GM21390 (cell line): ENCODE measurements at regions not wholly inside any gene's neighbourhood (a gene's known extent, or its start where the extent isn't known, plus 50 kb on each side); places are given as distances from the start of the nearest gene placed in this dataset.

ENCODE experiments used
- ATAC-seq: cut with Tn5 transposase; IDR thresholded peaks from one replicate; pipeline ENCODE4 v1.9.1; 2021; ENCODE audit not compliant: unreplicated experiment

DNA sequence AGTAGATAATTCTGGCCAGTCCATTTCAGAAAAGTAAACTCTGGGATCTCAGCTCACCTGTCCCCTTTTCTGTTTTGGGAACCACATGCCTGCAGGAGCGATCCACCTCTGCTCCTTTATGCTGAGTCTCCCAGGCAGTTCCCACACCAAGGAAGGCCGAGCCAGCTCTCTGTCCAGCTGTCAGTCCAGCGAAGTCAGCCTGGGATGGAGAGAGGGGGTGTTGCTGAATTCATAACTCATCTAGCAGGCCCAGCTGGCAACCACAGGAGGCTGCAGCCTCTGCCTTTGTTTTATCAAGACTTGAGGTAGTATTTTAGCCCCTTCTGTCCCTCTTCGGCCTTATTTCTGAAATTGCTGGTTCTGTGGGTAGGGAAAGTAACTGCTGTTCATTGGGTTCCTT lies 209.9 kb downstream of the ARL4C start:
- ATAC-seq = no peak

DNA sequence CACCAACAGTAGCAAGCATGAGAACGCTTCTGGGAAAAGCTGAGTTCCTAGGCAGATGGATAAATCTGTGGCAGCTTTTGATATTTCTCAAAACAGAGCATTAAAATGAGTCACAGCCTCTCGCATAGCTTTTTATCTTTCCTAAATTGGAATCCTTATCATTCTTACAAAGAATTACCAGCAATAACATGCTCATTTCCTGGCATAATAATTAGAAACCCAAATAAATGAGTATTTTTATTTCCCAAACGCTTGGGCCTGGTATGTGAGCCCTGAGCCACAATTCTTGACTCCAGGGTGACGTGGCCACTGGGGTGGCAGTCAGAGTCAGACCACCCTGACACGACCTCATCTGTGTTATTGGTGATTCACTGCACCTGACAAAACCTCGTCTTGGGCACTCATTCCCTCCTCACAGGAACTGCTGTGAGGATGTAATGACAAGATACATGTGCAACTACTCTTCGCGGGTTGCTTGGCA lies 210.7 kb downstream of the ARL4C start:
- no peak for ATAC-seq

DNA sequence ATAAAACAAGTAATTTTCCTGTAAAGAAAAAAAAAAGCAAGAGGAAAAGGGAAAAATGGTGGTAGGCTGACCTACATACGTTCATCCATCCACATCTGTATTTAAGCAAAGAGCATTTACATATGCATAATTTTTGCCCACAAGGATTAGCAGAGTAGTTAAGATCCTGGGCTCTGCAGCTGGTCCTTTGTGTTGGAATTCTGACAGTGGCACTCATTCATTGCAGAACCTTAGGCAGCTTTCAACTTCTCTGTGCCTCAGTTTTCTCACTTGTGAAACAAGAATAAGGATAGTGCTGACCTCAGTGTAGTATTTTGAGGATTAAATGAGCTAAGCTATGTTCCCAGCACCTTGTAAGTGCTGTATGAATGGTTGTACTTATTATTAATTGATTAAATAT lies 211.3 kb downstream of the ARL4C start:
- ATAC-seq = no peak

DNA sequence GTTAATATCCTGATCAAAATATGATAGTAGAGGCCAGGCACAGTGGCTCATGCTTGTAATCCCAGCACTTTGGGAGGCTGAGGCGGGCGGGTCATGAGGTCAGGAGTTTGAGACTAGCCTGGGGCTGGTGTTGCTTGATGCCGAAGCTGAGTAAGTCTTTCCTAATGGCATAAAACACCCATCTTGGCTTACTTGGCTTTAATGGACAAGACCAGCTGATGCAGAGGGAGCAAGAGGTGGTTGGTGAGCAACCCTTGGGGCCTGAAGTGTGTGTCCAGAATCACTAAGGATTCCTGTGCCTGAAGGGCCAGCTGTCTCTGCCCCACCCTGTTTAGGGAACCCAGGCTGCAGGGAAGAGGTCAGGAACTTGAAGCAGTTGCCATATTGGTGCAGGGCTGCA lies 217.2 kb downstream of the ARL4C start:
- no peak for ATAC-seq

DNA sequence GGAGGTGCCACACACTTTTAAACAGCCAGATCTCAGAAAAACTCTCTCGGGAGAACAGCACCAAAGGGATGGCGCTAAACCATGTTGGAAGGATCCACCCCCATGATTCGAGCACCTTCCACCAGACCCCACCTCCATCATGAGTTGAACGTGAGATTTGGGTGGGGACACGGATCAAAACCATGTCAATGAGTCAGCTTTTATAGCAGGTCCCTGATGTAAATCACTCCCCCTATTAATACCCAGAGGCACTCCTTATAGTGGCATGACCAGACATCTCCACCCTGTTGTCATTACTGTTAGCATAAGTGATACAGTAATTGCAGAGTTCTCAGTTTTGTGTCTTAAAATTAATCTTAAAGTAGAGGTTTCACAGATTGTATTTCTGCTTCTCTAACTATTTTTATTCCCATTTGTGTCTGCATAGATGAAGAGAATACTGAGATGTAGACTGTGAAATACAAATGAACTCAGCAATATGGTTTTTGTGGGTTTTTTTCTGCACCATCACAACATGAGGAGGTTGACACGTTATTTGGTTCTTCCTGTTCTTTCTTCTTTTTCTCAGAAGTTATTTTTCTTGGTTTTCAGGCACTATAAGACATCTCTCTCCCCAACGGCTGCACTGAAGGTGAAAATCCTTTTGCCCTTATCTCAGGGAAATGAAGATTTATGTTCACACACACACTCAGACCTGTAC lies 218.2 kb downstream of the ARL4C start:
- no peak for ATAC-seq

DNA sequence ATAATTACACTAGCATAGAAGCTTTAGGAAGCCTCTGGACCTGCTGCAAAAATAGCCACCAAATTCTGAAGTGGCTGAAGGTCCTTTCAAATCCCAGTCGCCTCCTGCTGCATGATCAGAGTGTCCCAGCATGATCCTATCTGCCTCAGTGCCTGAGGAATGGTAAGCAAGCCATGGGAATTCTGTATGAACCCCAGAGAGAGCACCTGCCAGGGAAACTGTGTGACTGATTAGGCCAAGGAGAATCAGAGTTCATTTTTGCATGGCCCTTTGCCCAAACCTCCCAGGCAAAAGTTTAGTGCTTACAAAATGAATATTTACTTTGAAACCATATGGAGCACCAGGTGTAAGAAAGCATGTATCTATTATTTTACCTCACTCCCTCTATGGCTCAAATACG lies 221.4 kb downstream of the ARL4C start:
- no peak for ATAC-seq

DNA sequence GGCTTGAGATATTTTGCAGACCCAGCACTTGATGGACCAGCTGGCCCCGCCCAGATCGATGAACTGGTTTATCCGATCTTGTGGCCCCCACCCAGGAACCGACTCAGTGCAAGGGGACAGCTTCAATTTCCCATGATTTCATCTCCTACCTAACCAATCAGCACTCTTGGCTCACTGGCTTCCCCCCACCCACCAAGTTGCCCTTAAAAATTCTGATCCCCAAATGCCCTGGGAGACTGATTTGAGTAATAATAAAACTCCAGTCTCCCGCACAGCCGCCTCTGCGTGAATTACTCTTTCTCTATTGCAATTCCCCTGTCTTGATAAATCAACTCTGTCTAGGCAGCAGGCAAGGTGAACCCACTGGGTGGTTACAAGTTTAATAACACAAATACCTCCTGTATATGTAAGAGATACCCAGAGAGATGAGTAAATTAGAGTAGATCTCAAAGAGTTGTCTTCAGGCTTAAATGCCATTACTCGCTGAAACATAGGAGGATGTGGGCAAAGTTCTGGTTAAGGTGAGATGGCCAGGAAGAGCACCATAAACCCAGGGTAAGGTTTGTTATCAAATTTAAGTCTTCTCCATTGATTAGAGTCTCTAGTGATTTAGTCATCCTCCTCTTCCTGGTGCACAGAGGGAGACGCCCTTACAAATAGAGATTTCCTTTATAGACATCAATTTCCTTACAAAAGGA lies 222.8 kb downstream of the ARL4C start:
- no peak for ATAC-seq

DNA sequence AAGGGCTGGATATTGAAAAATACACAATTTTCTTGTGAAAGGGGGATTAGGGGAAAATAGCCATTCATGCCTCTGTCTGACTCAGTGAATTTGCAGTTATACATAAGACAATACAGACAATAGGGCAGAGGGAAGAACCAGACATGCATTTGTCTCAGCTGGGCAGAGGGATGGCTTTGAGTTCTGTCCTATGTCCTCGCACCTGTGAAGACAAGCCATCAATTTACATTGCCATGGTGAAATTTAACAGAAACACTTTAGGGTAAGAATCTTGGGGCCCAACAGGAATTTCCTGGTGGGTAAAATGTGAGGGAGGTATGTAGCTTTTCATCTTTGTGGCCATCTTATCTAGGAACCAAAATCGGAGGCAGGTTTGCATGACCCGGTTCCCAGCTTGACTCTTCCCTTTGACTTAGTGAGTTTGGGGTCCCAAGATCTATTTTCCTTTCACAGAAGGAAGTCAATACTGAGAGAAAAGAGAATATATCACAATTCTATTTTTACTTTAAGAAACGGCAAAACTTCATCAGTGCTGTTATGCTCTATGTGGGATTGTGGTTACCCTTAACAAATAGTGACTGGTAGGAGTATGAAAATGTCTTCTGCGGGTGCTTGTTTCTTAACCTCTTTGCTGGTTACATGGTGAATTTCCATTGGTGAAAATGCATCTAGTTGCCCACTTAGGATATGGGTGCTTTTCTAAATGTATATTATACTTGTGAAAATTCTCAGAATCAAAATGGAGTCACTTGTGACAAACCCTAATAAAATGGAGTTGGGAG lies 221.8 kb downstream of the SPP2 start:
- ATAC-seq = no peak

DNA sequence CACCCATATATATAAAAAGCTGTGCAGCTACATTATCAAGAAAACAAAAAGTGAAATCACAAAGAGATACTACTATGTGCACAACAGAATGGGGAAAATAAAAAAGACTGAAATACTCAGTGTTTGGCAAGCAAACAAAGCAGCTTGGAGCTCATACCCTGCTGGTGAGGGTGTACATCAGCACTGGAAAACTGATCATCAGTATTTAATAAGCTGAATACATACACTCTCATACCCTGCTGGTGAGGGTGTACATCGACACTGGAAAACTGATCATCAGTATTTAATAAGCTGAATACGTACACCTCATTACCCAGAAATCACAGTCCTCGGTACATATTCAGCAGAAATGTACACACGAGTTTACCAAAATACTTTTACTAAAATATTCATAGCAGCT lies 220.8 kb downstream of the SPP2 start:
- no peak for ATAC-seq

DNA sequence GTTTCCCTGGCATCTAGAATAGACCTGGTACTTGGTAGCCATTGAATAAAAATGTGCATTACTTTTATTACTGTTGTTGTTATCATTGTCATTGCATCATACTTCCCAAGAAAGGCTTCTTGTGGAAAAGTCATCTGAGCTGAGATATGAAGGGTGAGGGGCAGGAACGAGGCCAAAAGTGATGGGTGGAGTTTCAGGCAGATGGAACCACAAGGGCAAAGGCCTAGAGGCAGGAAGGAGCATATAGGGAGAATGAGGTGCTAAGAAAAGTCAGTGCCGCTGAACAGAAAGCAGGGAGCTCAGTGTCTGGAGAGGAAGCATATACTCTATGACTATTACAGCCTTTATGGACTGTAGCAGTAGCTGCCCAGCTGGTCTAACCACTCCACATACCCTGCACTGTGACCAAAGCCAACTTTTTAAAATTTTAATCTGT lies 219.3 kb downstream of the SPP2 start:
- ATAC-seq = no peak

DNA sequence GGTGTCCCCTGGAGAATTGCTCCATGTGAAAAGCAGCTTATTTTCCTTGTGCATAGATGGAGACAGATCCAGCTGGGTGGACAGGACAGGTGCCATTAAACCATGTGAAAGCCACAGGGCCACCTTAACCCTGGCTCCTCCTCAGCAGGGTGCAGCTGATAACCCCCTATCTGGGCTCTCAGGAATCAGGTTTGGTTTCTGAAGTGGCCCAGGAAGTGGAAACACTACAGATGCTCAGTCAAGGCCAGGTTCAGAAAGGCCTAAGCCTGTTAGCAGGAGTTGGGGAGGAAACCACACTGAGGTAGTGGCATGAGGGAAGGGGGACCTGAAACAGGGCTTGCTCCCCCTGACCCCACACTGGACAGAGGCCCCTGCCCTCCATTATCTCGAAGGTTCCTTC lies 217.0 kb downstream of the SPP2 start:
- ATAC-seq = no peak

DNA sequence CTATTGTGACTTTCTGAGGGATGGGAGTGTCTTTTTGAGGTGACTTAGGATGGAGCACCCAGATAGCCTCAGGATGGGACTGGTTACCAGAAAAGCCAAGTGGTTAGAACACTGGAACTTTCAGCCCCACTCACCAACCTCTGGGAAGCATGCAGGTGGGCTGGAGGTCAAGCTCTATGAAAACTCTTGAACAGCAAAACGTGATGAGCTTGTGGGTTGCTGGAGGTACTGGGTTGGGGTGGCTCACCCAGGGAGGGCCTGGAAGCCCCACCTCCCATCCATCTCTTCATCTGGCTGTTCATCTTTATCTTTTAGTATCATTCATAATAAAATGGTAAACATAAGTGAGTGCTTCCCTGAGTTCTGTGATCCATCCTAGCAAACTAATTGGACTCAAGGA lies 216.4 kb downstream of the SPP2 start:
- ATAC-seq = no peak

DNA sequence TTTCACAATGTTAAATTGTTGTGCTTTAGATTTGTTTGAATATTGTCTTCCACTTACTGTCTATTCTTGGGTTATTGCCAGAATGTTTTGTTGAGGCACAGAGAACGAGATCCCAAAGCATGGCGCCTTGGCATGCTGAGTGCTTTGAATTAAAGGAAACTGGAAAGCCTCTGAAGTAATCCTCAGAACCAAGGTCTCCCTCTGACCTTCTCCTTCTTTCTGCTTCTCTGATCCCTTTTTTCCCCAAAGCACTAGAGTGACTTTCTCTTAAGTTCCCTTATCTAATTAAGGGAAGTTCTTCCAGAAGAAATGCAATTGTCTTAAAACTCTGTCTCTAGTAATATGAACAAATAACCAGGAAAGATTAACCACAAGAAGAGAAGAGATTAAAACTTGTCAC lies 214.7 kb downstream of the SPP2 start:
- no peak for ATAC-seq

DNA sequence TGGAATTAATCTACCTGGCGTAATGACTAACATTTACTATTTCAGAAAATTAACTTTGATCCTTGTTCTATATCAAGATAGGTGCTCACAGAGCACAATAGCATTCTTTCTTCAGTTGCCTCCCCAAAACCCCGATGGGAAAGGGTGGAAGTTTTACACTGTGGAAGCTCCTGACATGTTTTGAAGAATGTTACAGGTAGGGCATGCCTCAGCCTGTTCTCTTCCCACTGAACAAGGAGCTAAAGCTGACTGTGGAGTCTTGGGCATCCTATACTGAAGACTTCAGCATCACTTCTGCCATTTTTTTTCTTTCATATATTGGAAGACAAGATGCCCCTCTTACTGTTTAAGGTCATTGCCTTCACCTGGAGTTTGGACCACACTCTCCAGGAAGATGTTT lies 211.2 kb downstream of the SPP2 start:
- no peak for ATAC-seq

DNA sequence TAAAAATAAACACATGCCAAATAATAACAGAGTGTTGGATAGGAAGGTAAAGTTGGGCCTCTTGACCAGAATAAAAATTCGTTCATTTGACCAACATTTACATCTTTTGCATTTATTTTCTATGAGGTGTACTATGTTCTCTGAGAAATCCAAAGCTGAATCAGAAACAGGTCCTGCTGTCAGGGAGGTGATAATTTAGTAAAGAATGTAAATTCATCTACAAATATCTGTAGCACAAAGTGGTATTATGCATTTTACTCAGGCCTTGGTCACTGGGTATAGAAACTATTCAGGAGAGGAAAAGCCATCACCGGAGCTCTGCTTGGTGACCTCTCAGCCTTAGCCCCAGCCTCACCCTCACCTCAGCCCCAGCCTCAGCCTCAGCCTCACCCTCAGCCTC lies 208.9 kb downstream of the SPP2 start:
- no peak for ATAC-seq

DNA sequence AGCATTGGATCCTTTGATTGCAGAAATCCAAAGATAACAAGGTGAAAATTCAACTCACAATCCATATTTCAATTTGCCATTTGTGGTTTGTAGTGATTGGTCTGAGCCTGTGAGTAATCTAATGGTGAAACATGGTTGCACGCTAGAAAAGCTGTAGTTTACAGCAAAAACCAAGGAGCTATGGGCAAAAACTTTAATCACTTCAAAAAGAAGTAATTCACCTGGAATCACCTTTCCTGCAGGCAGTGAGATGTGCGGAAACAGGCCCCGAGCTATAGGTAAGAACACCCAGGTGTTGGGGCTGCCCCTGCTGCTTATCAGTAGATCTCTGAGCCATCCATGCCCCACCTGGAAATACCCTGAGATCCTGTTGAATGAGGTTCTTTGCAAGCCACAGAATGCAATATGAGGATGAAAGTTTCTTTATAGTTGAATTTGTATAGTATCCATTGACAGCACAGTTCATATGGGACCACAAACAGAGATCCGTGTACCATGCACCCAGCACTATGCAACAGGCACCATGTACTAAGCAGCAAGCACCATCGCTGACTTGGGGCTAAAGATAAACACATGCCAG lies 208.2 kb downstream of the SPP2 start:
- ATAC-seq = no peak

DNA sequence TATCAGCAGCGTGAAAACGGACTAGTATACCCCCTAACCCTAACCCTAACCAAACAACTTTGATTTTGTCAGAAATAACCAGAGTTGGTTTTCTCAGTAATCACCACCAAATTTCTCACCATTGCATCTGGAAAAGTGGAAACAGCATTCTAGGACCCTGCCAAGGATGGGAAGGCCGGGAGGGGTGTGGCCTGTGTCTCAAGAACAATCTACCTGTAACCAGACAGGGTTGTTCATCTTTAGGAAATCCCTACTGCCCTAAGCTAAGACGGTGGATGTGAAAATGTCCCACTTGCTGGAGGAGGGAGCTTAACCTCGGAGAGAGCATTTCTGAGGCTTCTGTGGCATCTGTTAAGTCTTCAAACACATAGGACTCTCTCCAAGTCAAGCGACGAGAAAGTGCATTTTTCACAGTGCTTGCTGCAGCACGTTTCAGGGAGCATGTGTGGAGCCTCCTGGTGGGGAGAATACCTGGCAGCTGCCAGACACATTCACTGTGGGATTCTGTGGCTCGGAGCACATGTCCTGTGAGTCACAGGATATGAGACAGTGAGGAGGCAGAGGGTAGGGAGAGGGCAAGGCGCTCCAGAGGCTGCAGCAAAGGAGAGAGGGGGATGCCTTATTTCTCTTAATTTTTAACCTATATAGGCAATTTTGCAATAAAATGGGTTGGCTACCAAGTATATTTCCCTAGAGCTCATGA lies 207.5 kb downstream of the SPP2 start:
- ATAC-seq = no peak

DNA sequence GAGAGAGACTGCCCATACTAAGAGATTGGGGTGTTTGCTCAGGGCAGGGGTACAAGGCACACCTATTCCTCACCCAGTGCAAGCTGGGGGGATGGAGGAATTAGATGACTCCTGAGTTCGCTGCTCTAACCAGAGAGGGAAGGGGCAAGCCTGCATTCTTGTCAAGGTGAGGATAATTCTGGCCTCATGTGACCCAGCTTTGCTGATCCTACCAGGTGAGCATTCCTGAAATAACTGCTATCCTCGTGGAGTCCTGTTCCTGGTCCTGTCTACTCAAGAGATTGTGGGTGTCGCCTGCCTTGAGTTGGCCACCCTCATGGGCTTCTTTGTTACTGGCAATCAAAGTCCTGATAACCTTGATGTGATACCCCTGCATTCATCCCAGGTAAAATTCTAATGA lies 206.0 kb downstream of the SPP2 start:
- ATAC-seq = no peak

DNA sequence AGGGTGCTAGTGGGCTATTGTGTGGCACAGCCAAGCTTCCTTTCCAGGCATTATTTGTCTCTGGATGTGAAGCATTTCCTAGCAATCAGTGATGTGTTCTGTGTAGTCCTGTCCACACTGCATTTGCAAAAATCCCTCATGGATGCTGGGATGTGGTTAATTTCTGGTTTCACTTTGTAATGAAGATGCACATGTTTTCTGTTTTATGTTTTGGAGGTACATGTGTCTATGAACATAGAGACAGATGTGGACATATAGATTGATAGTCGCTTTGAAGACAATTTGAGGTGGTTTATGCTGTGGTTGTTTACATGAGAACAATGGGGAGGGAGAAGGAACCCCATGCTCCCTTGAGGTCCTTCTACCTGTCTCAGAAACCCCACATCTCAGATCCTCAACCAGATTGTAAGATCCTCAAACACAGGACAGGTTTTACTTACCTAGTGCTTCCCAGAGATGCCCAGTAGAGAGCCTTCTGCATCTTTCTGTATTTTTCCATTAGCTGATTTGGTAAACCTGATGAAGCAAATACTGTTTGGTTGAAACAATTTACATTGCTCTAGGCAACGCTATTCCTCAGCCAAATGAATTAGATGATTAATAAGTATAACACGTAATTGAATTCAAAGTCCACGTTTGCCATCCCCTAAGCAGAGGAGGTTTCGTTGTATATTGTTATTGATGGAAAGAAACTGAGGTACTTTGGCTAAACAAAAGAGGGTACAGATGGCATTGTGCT lies 204.4 kb downstream of the SPP2 start:
- no peak for ATAC-seq

DNA sequence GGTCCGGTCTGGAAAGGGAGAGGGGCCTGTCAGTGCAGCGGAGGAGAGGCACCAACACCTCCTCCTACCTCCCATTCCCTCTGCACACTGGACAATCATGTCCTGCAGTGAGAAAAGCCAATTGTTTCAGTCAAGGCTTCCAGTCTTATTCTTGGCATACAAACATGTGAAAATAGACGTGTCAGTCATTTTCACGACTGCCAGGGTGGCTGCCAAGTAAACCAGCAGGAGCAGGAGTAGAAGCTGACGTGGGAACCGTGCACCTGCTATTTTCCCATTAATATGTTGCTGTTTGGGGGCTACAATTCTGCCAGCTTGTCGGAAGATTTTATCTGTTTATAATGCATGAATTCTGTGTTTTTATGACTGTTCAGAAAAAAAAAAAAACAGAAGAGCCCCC lies 202.3 kb downstream of the SPP2 start:
- no peak for ATAC-seq
